Upper lobe of left lung (tissue), 6 donors: ENCODE measurements at regions not wholly inside any gene's neighbourhood (a gene's known extent, or its start where the extent isn't known, plus 50 kb on each side); places are given as distances from the start of the nearest gene placed in this dataset.

Source experiments
- ATAC-seq, 2 donors: fragments of 200-7000 bp; cut with Tn5 transposase; one replicate each; pipeline ENCODE4 v1.9.1; 2022; ENCODE audit warnings: mild to moderate bottlenecking in 2 of 2, moderate library complexity in 2 of 2; ENCODE audit not compliant: low FRiP score in 2 of 2
- DNase-seq, 2 donors: peaks; one replicate each; pipeline ENCODE4 v3.0.0-alpha.2; 2019 to 2020
- H3K27ac ChIP-seq, 4 donors: fragments of 200-600 bp; sonication (generic); one replicate each; pipeline ENCODE4 v1.5.1; 2016 to 2019
- H3K27me3 ChIP-seq, 4 donors: fragments of 200-600 bp; sonication (generic); one replicate each; pipeline ENCODE4 v1.5.1; 2017 to 2019
- H3K36me3 ChIP-seq, 4 donors: fragments of 200-600 bp; sonication (generic); one replicate each; pipeline ENCODE4 v1.5.1; 2016 to 2019
- H3K4me1 ChIP-seq, 4 donors: fragments of 200-600 bp; sonication (generic); one replicate each; pipeline ENCODE4 v1.5.1; 2018 to 2019
- H3K4me3 ChIP-seq, 4 donors: fragments of 200-600 bp; sonication (generic); one replicate each; pipeline ENCODE4 v1.5.1; 2017 to 2019; ENCODE audit warnings: mild to moderate bottlenecking in 2 of 4, moderate library complexity in 1 of 4
- H3K9me3 ChIP-seq, 4 donors: fragments of 200-600 bp; sonication (generic); one replicate each; pipeline ENCODE4 v1.5.1; 2018 to 2019
- CTCF ChIP-seq, 6 experiments: fragments of 450-650 bp in 4 of 6; fragments of 200-600 bp in 2 of 6; sonication (generic) in 2 of 6; IDR thresholded peaks; one replicate each; pipeline ENCODE4 v1.5.1; 2016 to 2019; ENCODE audit warnings: antibody characterized with exemption in 6 of 6
- EP300 ChIP-seq, 4 donors: sonication (generic); formaldehyde crosslinking; IDR thresholded peaks; one replicate each; pipeline ENCODE4 v1.5.1; 2017; ENCODE audit warnings: antibody characterized with exemption in 4 of 4, control low read depth in 2 of 4
- POLR2A ChIP-seq, 4 donors: fragments of 450-650 bp; IDR thresholded peaks; one replicate each; pipeline ENCODE4 v1.5.1; 2016 to 2017; ENCODE audit warnings: antibody characterized with exemption in 4 of 4, mild to moderate bottlenecking in 2 of 4
- POLR2AphosphoS5 ChIP-seq, 2 donors: sonication (generic); formaldehyde crosslinking; IDR thresholded peaks; one replicate each; pipeline ENCODE4 v1.5.1; 2017; ENCODE audit warnings: antibody characterized with exemption in 2 of 2
- WGBS, 2 donors: methylation state at CpG; one replicate each; pipeline ENCODE4 v1.1.5; 2017 to 2018; 5-methylcytosine and 5-hydroxymethylcytosine counted together
- donor health status: DM: no; HTN: no; CAD: no; lungs with moderate emphysema.
- donor health status: DM: no; HTN: yes; CAD: no; lungs with severe emphysema.

- Histone ChIP-seq H3K36me3 (no peaks in the 10 kb centered on the region), H3K4me1 (no peaks in the 10 kb centered on the region), H3K27ac (no peak overlapping the region), H3K27me3 (no peaks in the 10 kb centered on the region), H3K4me3 (no peak overlapping the region), H3K9me3 (no peaks in the 10 kb centered on the region)
- ATAC-seq = no peak
- no peak for TF ChIP-seq POLR2A (IDR thresholded peaks at IDR 0.05)
- TF ChIP-seq CTCF (IDR thresholded peaks at IDR 0.05) = no peak
- TF ChIP-seq EP300 (IDR thresholded peaks at IDR 0.05) = no peak
- no peak for TF ChIP-seq POLR2AphosphoS5 (IDR thresholded peaks at IDR 0.05)
- DNase-seq = no peak
- 89 to 90% methylated on average over 6 of the region's 6 CpGs for WGBS, 2 donors
These were observed 290.3 kb upstream of the B3GALT2 start for GRCh38 chr1:193476748-193477147.

- TF ChIP-seq POLR2A (IDR thresholded peaks at IDR 0.05) (no peak), EP300 (IDR thresholded peaks at IDR 0.05) (no peak), POLR2AphosphoS5 (IDR thresholded peaks at IDR 0.05) (no peak), CTCF (IDR thresholded peaks at IDR 0.05) (no peak)
- 89 to 94% methylated on average over 4 of the region's 4 CpGs for WGBS, 2 donors
- DNase-seq = no peak
- Histone ChIP-seq H3K27ac (no peak overlapping the region), H3K9me3 (no peaks in the 10 kb centered on the region), H3K36me3 (no peaks in the 10 kb centered on the region), H3K4me3 (no peak overlapping the region), H3K4me1 (no peaks in the 10 kb centered on the region), H3K27me3 (no peaks in the 10 kb centered on the region)
- no peak for ATAC-seq
These were observed 287.5 kb upstream of the B3GALT2 start for GRCh38 chr1:193473932-193474331.

- 93 to 94% methylated on average over 3 of the region's 3 CpGs for WGBS, 2 donors
- Histone ChIP-seq H3K27ac (no peak overlapping the region), H3K36me3 (no peaks in the 10 kb centered on the region), H3K27me3 (no peaks in the 10 kb centered on the region), H3K9me3 (no peaks in the 10 kb centered on the region), H3K4me3 (no peak overlapping the region), H3K4me1 (no peaks in the 10 kb centered on the region)
- ATAC-seq (no peak), DNase-seq (no peak)
- TF ChIP-seq POLR2A (IDR thresholded peaks at IDR 0.05) = no peak
- no peak for TF ChIP-seq POLR2AphosphoS5 (IDR thresholded peaks at IDR 0.05)
These were observed 286.5 kb upstream of the B3GALT2 start for GRCh38 chr1:193472838-193473398.

GRCh38 chr1:193472430-193472829 lies 286.0 kb upstream of the B3GALT2 start:
- Histone ChIP-seq H3K4me1 (no peaks in the 10 kb centered on the region), H3K9me3 (no peaks in the 10 kb centered on the region), H3K27me3 (no peaks in the 10 kb centered on the region), H3K27ac (no peak overlapping the region), H3K4me3 (no peak overlapping the region), H3K36me3 (no peaks in the 10 kb centered on the region)
- DNase-seq (no peak), ATAC-seq (no peak)
- TF ChIP-seq EP300 (IDR thresholded peaks at IDR 0.05) = no peak
- TF ChIP-seq CTCF (IDR thresholded peaks at IDR 0.05) = no peak
- TF ChIP-seq POLR2A (IDR thresholded peaks at IDR 0.05) = no peak
- TF ChIP-seq POLR2AphosphoS5 (IDR thresholded peaks at IDR 0.05) = no peak
- WGBS, 2 donors = 86 to 96% methylated on average over 2 of the region's 2 CpGs

- Histone ChIP-seq H3K27me3 (no peaks in the 10 kb centered on the region), H3K9me3 (no peaks in the 10 kb centered on the region), H3K27ac (no peak overlapping the region), H3K36me3 (no peaks in the 10 kb centered on the region), H3K4me1 (no peaks in the 10 kb centered on the region), H3K4me3 (no peak overlapping the region)
- DNase-seq (no peak), ATAC-seq (no peak)
- WGBS, 2 donors = 80 to 88% methylated on average over 2 of the region's 2 CpGs
- TF ChIP-seq CTCF (IDR thresholded peaks at IDR 0.05) = no peak
- TF ChIP-seq EP300 (IDR thresholded peaks at IDR 0.05) = no peak
- TF ChIP-seq POLR2AphosphoS5 (IDR thresholded peaks at IDR 0.05) = no peak
- TF ChIP-seq POLR2A (IDR thresholded peaks at IDR 0.05) = no peak
These were observed 285.6 kb upstream of the B3GALT2 start for GRCh38 chr1:193471981-193472380.
